ENCODE measurements at regions not wholly inside any gene's neighbourhood (a gene's known extent, or its start where the extent isn't known, plus 50 kb on each side); places are given as distances from the start of the nearest gene placed in this dataset.

DNA sequence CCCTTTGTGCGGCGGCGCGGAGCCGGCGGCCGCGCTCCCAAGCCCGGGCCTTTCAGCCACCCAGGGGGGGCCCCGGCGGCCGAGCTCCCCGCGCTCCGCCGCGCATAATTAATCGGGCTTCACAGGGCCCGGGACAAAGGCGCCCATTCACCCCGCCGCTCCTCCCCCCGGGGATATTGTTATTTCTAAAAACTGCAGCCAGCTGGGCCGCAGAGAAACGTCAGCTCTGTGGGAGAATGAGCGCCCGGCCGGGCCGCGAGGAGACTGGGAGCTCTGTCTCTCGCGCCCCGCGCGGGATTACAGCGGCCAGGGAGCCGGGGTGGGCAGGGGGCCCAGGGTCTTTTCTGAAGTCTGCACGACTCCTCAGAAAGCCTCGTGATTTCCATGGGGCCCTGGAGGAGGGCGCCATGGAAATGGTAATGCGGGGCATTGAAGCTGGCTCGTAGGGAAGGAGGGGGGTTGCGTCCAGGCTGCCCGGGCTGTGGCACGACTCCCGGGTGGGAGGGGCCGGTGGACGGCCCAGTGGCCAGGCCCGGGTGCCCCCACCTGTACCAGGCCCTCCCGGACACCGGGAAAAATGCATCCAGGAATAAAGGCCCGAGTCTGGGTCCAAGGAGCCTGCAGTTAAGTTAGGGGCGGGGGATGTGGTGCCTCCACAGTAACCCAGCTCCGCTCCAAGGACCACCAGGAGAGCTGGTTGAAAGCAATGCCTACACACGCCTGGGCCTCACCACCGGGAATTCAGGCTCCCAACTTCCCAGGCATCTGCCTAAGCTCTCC is 125.3 kb downstream of the ZFP36L2 start:
- 11 to 14% methylated on average over 56 of the region's 56 CpGs for WGBS, 2 donors
- TF ChIP-seq, protein P1, sequence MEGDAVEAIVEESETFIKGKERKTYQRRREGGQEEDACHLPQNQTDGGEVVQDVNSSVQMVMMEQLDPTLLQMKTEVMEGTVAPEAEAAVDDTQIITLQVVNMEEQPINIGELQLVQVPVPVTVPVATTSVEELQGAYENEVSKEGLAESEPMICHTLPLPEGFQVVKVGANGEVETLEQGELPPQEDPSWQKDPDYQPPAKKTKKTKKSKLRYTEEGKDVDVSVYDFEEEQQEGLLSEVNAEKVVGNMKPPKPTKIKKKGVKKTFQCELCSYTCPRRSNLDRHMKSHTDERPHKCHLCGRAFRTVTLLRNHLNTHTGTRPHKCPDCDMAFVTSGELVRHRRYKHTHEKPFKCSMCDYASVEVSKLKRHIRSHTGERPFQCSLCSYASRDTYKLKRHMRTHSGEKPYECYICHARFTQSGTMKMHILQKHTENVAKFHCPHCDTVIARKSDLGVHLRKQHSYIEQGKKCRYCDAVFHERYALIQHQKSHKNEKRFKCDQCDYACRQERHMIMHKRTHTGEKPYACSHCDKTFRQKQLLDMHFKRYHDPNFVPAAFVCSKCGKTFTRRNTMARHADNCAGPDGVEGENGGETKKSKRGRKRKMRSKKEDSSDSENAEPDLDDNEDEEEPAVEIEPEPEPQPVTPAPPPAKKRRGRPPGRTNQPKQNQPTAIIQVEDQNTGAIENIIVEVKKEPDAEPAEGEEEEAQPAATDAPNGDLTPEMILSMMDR (IDR thresholded peaks at IDR 0.05): no peak
- intact Hi-C loops (cut with DNase I): loop anchor here in 2 of 10 donors (2.0 to 5.0 kb wide), 2 partner anchors 14 to 44 kb away; no protein-coding TSS in a partner anchor
- Histone ChIP-seq H3K36me3 (no peaks in the 10 kb centered on the region), H3K27me3 (no peaks in the 10 kb centered on the region), H3K9me3 (no peaks in the 10 kb centered on the region), H3K4me3 (peak overlapping the region; percentile 0 to 65 (median 51)), H3K4me1 (peaks cover 3 to 61% (median 36%) of the 10 kb centered on the region in 9 donors), H3K27ac (peak overlapping the region; percentile 81 to 97 (median 92))
- DNase-seq: peak; percentile 76 to 80
- ATAC-seq: peak; percentile 32 to 89 (median 64)

DNA sequence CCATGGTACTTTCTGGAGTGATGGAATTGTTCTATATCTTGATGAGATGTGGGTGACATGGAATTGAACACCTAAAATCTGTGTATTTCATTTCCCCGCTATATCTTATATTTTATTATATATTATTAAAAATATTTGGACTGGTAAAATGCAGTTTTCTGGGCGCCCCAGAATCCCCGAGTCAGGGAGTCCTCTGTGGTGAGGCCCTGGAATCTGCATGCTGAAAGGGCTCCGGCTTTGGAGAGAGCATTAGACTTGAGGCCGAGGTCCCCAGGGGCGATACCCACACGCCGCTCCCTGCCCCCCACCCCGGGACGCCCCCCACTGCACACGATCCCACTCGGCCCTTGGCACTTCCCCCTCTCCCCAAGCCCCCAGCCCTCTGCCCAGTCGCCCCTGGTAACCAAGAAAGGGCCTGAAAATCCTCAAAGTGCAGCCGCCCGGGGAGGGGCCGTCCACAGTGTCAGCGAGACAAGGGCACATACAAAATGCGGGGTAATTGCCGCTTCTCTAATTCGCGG is 126.0 kb downstream of the ZFP36L2 start:
- intact Hi-C loops (cut with DNase I): loop anchor here in 2 of 10 donors (2.0 to 5.0 kb wide), 2 partner anchors 14 to 43 kb away; no protein-coding TSS in a partner anchor
- no peak for ATAC-seq
- peaks cover 0 to 3% (median 0%) of the 10 kb centered on the region in 11 donors for H3K9me3 ChIP-seq

DNA sequence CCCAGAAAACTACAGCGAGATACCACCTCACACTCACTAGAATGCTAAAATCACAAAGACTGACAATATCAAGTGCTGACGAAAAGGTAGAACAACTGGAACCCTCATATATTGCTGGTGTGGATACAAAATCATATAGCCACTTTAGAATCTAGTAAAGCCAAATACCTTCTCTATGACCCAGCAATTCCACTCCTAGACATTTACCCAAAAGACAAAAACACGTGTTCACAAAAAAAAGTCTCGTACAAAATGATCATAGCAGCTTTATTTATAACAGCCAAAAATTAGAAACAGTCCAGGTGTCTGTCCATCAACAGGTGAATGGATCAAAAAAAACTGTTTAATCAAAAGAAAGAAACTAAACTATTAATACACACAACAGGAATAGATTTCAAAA is 126.6 kb downstream of the ZFP36L2 start:
- ATAC-seq (no peak), DNase-seq (no peak)
- H3K9me3 ChIP-seq: peaks cover 0 to 3% (median 0%) of the 10 kb centered on the region in 11 donors
- H3K4me1 ChIP-seq: peaks cover 3 to 48% (median 24%) of the 10 kb centered on the region in 9 donors
- H3K36me3 ChIP-seq: no peaks in the 10 kb centered on the region
- intact Hi-C loops (cut with DNase I): loop anchor here in 2 of 10 donors (2.0 to 5.0 kb wide), 2 partner anchors 13 to 42 kb away; no protein-coding TSS in a partner anchor
- 93 to 96% methylated on average over 4 of the region's 4 CpGs for WGBS, 2 donors
- H3K27ac ChIP-seq: peak overlapping the region in 5 of 10 donors; percentile 84 to 94 (median 92)
- H3K27me3 ChIP-seq: no peaks in the 10 kb centered on the region
- TF ChIP-seq, protein P1 (IDR thresholded peaks at IDR 0.05): no peak
- H3K4me3 ChIP-seq: peak overlapping the region in 1 of 10 donors; percentile 52

More for the DNA sequence above, 126.0 kb downstream of the ZFP36L2 start:
- H3K36me3 ChIP-seq: no peaks in the 10 kb centered on the region
- peak overlapping the region; percentile 0 to 65 (median 51) for H3K4me3 ChIP-seq
- peaks cover 3 to 54% (median 30%) of the 10 kb centered on the region in 9 donors for H3K4me1 ChIP-seq
- 37 to 38% methylated on average over 20 to 21 of the region's 21 CpGs for WGBS, 2 donors
- peak overlapping the region; percentile 81 to 97 (median 92) for H3K27ac ChIP-seq
- H3K27me3 ChIP-seq: no peaks in the 10 kb centered on the region
- TF ChIP-seq, protein P1 (IDR thresholded peaks at IDR 0.05): no peak
- DNase-seq: peak in 1 of 2 donors; percentile 23

DNA sequence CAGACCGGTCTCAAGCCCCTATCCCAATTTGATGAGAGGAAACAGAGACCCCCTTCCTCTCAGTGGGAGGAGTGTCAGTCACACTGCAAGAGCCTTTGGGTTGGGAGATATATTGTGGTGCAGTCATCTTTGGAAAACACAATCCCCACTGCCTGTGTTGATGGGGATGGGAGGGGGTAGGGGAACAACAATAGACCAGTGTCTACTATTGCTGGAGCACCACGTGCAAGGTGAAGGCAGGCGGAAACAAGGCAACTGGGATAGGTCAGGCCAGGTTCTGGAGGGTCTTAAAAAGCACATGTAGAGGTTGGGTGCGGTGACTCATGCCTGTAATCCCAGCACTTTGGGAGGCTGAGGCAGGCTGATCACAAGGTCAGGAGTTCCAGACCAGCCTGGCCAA is 127.9 kb downstream of the ZFP36L2 start:
- Histone ChIP-seq H3K27ac (peak overlapping the region in 3 of 10 donors; percentile 18 to 65 (median 48)), H3K4me3 (no peak overlapping the region), H3K36me3 (no peaks in the 10 kb centered on the region), H3K27me3 (no peaks in the 10 kb centered on the region), H3K4me1 (peaks cover 3 to 46% (median 24%) of the 10 kb centered on the region in 9 donors), H3K9me3 (peaks cover 0 to 3% (median 0%) of the 10 kb centered on the region in 11 donors)
- WGBS, 2 donors: 95% methylated on average over 4 of the region's 4 CpGs
- TF ChIP-seq, protein P1 (IDR thresholded peaks at IDR 0.05): no peak
- no peak for ATAC-seq
- intact Hi-C loops (cut with DNase I): no loop called here
- DNase-seq: no peak

All from heart right ventricle (tissue), 16 donors.